COLO668 (cell line): ENCODE measurements at regions not wholly inside any gene's neighbourhood (a gene's known extent, or its start where the extent isn't known, plus 50 kb on each side); places are given as distances from the start of the nearest gene placed in this dataset.
"Not testable (repeated sequence)": the region's sequence is repeated elsewhere in the genome, so short reads cannot be mapped to it uniquely, and the experiment has no call there.

Source experiments
- DNase-seq: peaks from one replicate; lab custom pipeline; 2025; ENCODE audit not compliant: unreplicated experiment; lab: John Stamatoyannopoulos, UW

GRCh38 chr13:99677116-99677951 lies 176.1 kb downstream of the TM9SF2 start:
- DNase-seq: no peak

DNA sequence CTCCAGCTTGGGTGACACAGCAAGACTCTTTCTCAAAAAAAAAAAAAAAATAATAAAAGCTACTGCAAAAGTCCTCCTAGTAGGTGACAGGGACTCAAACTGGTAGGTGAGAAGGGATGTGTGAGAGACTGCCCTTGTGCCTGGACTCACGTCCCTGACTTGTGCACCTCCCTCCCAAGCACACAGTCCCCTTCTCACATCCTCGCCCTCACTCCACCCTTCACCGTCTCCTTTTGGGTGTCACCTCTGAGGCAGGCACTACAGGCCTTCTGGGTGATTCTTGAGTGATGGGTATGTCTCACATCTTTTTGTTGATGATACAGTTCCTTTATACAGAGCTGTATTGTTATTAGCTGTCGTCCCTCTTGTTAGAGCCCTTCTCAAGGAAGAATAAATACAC lies 170.5 kb downstream of the TM9SF2 start:
- DNase-seq: no peak

- DNase-seq: not testable (repeated sequence)
Observed at GRCh38 chr13:99669096-99669495, 167.8 kb downstream of the TM9SF2 start.

- no peak for DNase-seq
Observed at GRCh38 chr13:99666146-99666805, 165.0 kb downstream of the TM9SF2 start.

- DNase-seq: no peak
Observed at GRCh38 chr13:99665711-99666110, 164.4 kb downstream of the TM9SF2 start.

- no peak for DNase-seq
Observed at GRCh38 chr13:99663908-99664307, 162.6 kb downstream of the TM9SF2 start.

DNA sequence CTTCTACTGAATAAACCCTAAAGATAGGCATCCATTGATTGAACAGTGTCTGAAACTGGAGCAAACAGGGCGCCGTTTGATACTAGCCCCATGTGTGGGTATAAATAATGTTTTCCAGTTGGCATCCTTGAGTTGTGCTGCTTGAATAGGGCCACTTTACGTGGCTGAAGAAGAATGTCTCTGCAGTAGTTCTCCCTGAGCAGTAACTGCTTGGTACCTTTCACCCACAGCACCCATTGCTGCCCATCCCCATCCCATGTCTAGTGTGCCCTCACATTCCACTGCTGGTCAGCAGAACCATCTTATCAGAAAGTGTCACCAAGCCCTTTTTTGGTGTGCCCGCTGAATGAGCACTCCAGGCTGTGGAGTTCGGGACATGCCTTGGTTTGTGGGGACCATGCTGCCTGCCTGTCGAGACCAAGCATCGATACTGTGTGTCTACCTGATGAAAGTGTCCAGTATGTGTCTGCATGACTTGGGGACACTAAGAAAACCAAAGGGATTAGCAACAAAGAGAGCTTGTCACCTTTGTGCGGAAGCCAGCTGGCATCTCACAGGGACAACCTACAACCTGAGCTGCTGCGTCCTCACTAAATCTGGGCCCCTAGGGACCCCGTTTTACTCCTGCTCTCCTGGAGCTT lies 162.0 kb downstream of the TM9SF2 start:
- no peak for DNase-seq

- DNase-seq: no peak
Observed at GRCh38 chr13:99662678-99663077, 161.4 kb downstream of the TM9SF2 start.

DNA sequence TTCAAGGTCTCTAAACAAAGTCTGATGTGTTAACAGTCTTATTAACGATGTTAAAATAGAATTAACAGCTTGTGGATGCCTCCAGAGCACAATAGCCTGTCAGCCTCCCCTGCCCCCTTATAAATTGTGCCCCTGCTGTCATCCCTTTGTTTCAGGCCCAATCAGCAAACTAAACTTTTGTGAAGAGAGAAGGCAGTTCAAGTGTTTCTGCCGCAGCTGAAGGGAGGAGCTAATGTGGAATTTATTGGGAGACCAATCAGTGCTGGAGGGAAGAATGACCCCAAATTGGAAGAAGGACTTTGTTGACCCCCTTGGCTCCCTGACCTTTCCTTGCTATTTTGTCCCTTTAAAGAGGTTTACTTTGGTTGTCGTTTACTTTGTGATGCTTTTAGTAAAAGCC lies 160.5 kb downstream of the TM9SF2 start:
- DNase-seq: no peak

DNA sequence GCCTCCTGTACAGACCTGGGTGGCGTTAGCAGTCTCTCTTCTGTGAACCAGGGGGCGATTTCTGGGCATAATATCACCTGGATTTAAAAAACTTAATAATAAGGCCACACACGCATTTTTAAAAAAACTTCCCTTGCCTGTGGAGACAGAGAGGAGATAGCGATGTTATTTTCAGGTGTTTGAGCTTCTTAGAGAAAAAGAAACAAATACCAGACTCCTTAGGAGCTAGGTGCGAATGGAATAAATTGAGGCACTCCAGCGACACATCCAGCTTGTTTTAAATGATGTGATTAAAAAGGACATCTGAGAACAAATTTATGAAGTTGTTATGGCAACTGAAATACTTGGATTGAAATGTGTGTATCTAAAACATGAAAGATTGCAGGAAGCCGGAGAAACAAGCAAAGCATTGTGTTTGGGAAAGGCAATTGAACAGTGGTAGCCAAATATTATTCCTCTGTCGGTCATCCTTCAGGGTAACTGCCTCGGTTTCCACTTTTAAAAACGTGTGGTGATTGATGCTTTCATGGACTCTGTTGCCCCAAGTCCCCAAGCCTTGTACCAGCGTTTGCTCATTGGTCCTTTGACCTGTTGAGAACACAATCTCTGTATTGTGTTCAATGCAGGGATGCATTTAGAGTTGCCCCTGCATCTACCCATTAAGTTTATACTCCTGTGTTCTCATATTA lies 158.7 kb downstream of the TM9SF2 start:
- no peak for DNase-seq

DNA sequence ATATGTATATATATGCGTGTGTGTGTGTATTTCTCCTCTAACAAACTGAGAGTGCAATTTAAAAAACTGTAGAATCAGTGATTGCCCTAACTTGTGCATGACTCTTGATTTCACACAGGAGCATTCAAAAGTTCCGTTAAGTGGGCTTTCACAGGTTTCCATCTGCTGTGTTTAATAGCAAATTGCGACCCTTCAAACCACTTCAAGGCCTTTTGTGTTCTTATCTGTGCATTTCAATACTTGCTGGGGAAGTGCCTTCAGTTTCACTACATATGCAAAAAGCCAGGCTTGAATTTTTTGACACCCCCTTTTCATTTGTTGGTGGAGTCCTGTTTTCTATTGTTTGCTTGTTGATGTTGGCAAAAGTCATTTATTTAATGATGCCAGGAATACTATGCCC lies 158.0 kb downstream of the TM9SF2 start:
- DNase-seq: no peak

DNA sequence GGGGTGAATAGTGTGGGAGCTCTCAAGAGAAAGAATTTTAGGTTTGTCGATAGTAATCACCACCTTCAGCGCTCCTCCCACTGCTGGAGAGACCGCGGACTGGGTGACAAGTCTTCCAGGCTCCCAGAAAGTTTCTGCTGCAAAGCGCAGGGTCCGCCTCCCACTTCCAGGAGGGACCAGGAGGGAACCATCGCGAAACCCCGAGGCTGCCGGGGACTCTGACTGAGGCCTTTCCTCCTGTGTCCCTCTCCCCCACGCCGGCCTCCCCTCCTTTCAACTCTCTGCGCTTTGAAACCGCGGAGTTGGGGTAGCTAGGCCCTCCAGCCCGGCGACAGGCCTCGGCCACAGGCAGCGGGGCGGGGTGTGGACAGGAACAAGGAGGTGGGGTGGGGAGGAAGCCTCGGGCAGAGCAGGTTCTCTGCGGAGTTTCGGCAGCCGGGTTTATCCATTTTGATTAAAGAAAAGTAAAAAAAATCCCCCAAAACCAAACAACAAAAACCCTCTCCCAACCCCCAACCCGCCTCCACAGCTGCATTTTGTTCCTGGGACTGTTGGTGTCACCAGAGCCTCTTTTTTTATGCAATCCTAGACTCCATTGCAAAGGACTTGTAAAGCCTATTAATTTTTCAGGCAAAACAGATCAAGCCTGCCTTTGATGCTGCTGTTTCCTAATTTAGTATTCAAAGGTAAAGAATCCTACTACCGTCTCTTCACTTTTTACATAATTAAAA lies 157.2 kb downstream of the TM9SF2 start:
- DNase-seq: peak; percentile 71

DNA sequence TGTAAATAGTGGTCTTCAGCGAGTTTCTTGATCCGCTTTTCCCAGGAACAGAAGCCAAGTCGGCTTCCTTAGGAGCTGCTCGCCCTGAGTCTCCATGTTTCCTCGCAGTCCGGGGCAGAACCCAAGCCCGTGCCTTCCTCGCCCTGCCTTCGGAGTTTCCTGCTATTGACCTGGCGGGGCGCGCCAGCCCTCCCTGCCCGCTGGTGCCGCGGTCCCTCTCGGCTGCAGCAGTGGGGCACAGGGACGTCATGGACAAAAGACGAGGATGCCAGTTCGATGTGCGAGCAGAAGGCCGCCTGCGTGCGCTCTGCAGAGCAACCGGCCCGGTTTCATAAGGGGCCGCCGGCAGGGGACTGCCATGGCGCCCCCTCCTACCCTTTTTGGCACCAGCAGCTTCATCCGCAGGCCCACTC lies 156.6 kb downstream of the TM9SF2 start:
- DNase-seq: peak; percentile 69

DNA sequence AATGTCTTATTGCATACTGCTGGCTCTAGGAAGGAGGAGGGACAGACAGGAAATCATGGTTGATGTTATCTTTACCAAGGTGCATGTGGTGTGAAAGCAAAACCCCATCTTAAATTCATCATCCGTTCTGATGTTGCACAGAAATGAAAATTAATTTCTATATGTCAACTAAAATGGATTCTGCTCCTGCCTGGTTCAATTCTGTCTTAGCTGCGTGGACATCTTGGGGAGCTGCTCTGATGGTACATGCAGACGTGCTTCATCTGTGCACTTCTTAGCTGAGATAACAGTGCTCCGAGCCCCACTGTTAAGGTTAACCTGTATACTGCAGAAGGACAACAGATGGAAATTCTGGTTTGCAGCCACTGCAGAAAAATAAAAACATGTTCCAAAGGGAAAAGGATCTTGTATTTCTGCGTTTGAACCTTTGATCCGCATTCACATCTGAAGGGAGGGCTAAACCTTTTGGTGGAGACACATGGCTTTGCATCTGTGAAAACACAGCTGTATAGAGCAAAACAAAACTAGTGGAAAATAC lies 155.6 kb downstream of the TM9SF2 start:
- no peak for DNase-seq

DNA sequence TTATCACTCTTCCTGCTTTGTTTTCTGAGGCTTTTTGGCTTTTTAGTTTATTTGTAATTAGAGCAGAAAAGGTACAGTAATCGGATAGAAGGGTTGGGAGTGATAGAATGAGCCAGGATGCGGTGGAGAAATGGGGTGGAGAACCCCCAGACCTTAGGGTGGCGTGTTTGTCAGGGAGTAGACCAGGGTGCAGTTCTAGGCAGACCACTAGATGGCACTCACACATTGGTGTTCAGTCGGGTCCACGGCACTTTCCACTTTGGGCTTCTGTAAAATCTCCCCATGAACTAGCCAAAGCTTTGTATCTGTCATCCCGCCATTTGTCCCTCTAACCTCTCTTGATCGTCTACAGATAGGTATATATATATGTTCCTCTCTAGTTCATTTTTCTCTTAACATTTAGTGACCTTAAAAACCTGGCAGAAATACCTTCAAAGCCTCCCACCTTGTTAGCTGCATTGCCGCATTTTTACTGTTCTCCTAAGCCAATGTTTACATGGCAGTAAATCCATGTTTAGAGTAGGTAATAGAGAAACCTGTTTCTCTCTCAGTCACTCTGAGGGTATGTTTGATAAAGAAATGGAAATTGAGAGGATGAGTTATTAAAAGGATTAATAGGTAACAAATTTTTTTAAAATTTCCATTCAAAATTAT lies 154.9 kb downstream of the TM9SF2 start:
- peak; percentile 91 for DNase-seq

GRCh38 chr13:99655351-99656091 lies 154.2 kb downstream of the TM9SF2 start:
- DNase-seq: no peak

DNA sequence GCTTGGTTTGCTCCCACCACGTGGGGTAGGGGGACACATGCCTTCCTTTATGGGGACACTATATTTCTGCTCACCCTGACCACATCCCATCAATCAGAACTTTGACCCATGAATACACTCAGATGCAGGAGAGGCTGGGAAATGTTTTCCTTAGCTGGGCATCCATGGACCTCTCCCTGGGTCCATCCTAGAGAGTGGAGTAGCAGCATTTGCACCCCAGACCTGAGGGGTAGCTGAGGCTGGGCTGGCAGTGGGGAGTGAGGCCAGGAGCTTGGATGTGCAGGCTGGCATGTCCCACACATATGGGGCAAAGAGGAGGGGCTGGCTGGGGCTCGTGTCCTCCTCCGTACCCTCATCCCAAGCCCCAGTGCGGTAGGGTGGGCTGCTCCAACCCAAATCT lies 152.8 kb downstream of the TM9SF2 start:
- no peak for DNase-seq

DNA sequence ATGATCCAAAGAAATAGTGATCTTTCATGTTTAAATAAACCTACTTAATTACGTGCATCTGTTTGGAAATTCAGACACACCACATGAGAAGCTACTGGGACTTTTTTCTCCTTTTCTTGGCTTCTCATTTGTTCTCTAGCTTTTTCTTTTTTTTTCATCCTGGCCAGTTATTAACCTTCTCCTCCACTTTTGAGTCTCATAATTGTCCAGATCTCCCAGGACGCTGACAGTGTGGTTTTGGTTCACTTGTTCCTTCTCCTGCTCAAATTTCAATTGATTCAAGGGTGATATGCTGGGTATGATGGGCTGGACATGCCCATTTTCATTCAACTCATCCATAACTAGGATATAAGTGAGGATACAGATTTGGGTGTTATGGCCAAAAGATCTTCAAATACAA lies 152.3 kb downstream of the TM9SF2 start:
- no peak for DNase-seq

DNA sequence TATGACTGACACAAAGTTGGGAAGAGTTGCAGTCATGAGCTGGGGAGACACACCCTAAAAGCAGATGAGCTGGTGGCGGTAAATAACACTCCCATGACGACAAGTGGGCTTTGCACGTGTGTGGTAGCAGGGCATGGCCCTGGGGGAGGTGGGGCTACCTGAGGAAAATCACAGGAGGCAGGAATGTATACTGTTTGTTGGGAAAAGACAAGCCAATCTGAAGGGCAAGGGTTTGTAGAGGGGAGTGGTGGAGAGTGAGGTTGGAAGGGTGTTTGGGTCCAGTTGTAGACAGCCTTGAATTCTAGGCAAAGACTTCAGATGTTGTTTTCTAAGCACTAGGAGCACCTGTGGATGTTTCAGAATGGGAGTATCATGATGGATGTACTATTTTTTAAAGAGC lies 151.6 kb downstream of the TM9SF2 start:
- DNase-seq: no peak
